Activated naive CD4-positive, alpha-beta T cell treated with anti-CD3 and anti-CD28 coated beads, Interleukin-2, amount 10 ng/mL, durations not matched to agents 7 days and 5 days (primary cell): ENCODE measurements at regions not wholly inside any gene's neighbourhood (a gene's known extent, or its start where the extent isn't known, plus 50 kb on each side); places are given as distances from the start of the nearest gene placed in this dataset.
"Not testable (repeated sequence)": the region's sequence is repeated elsewhere in the genome, so short reads cannot be mapped to it uniquely, and the experiment has no call there.

Experiments
- CTCF ChIA-PET: fragments of 350-600 bp; sonication (Branson Sonifier 250); formaldehyde crosslinking; loops from one replicate; lab custom pipeline; 2021; ENCODE audit warnings: antibody characterized with exemption; lab: Charles Lee
- DNase-seq: peaks from one replicate; pipeline ENCODE4 v3.0.0-alpha.2; 2020
- H3K27ac Mint-ChIP-seq: one replicate; pipeline ENCODE4 v1.8.0; 2021; ENCODE audit warnings: mild to moderate bottlenecking, moderate library complexity, mixed read lengths
- H3K27me3 Mint-ChIP-seq: one replicate; pipeline ENCODE4 v1.8.0; 2021; ENCODE audit warnings: mild to moderate bottlenecking, mixed read lengths
- H3K36me3 Mint-ChIP-seq: one replicate; pipeline ENCODE4 v1.8.0; 2021; ENCODE audit warnings: mixed read lengths
- H3K4me1 Mint-ChIP-seq: one replicate; pipeline ENCODE4 v1.8.0; 2021; ENCODE audit warnings: mixed read lengths
- H3K4me3 Mint-ChIP-seq: one replicate; pipeline ENCODE4 v1.8.0; 2021; ENCODE audit warnings: mild to moderate bottlenecking, moderate library complexity, mixed read lengths
- H3K9me3 Mint-ChIP-seq: one replicate; pipeline ENCODE4 v1.8.0; 2021; ENCODE audit warnings: mixed read lengths

DNA sequence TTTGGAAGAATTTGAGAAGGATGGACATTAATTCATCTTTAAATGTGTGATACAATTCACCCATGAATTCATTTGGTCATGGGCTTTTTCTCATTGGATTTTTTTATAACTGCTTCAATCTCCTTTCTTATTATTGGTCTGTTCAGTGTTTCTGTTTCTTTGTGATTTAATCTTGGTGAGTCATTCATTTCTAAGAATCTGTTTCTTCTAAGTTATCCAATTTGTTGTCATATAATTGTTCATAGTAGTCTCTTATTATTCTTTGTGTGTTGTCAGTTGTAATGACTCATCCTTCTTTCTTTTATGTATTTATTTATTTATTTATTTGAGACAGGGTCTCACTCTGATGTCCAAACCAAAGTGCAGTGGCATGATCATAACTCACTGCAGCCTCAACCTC, 146.1 kb upstream of the ZNF267 start:
- no peak overlapping the region for H3K27ac Mint-ChIP-seq
- no peaks in the 10 kb centered on the region for H3K27me3 Mint-ChIP-seq
- peaks cover 2% of the 10 kb centered on the region for H3K4me1 Mint-ChIP-seq
- CTCF ChIA-PET = no interaction called here
- peaks cover 43% of the 10 kb centered on the region for H3K9me3 Mint-ChIP-seq
- DNase-seq = no peak
- no peak overlapping the region for H3K4me3 Mint-ChIP-seq
- peaks cover 82% of the 10 kb centered on the region for H3K36me3 Mint-ChIP-seq

GRCh38 chr16:31734265-31734664, 139.3 kb upstream of the ZNF267 start:
- peaks cover 52% of the 10 kb centered on the region for H3K9me3 Mint-ChIP-seq
- H3K4me3 Mint-ChIP-seq = no peak overlapping the region
- no peak overlapping the region for H3K27ac Mint-ChIP-seq
- H3K36me3 Mint-ChIP-seq = peaks cover 83% of the 10 kb centered on the region
- DNase-seq = no peak
- H3K4me1 Mint-ChIP-seq = no peaks in the 10 kb centered on the region
- H3K27me3 Mint-ChIP-seq = no peaks in the 10 kb centered on the region
- CTCF ChIA-PET = no interaction called here

DNA sequence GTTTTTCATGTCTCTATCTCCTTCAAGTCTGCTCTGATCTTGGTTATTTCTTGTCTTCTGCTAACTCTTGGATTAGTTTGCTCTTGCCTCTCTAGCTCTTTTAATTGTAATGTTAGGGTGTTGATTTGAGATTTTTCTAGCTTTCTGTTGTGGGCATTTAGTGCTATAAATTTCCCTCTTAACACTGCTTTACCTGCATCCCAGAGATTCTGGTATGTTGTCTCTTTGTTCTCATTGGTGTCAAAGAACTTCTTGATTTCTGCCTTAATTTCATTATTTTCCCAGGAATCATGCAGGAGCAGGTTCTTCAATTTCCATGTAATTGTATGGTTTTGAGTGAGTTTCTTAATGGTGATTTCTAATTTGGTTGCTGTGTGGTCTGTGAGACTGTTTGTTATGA, 128.5 kb upstream of the ZNF267 start:
- CTCF ChIA-PET, H3K4me3 Mint-ChIP-seq, H3K27me3 Mint-ChIP-seq, DNase-seq, H3K4me1 Mint-ChIP-seq, H3K27ac Mint-ChIP-seq: not testable (repeated sequence)
- Mint-ChIP-seq H3K9me3 (peaks cover 83% of the 10 kb centered on the region), H3K36me3 (peaks cover 87% of the 10 kb centered on the region)

GRCh38 chr16:31745900-31746299, 127.7 kb upstream of the ZNF267 start:
- Mint-ChIP-seq H3K9me3 (peaks cover 83% of the 10 kb centered on the region), H3K27ac (no peak overlapping the region), H3K27me3 (no peaks in the 10 kb centered on the region), H3K4me1 (no peaks in the 10 kb centered on the region), H3K4me3 (no peak overlapping the region), H3K36me3 (peaks cover 88% of the 10 kb centered on the region)
- CTCF ChIA-PET = no interaction called here
- DNase-seq = no peak

DNA sequence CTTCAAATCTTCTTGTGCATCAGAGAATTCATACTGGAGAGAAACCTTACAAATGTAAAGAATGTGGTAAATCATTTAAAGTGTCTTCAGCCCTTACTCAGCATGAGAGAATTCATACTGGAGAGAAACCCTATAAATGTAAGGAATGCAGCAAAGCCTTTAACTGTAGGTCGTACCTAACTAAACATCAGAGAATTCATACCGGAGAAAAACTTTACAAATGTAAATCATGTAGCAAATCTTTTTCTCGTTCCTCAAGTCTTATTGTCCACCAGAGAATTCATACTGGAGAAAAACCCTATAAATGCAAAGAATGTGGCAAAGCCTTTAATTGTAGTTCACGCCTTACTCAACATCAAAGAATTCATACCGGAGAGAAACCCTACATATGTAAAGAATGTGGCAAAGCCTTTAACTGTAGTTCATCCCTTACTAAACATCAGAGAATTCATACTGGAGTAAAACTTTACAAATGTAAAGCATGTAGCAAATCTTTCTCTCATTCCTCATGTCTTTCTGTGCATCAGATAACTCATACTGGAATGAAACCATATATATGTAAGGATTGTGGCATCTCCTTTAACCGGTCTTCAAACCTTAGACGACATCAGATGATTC, 118.5 kb upstream of the ZNF267 start:
- H3K27ac Mint-ChIP-seq = no peak overlapping the region
- DNase-seq = no peak
- H3K9me3 Mint-ChIP-seq = peaks cover 72% of the 10 kb centered on the region
- H3K36me3 Mint-ChIP-seq = peaks cover 72% of the 10 kb centered on the region
- no peaks in the 10 kb centered on the region for H3K4me1 Mint-ChIP-seq
- H3K27me3 Mint-ChIP-seq = no peaks in the 10 kb centered on the region
- H3K4me3 Mint-ChIP-seq = no peak overlapping the region
- CTCF ChIA-PET = no interaction called here

GRCh38 chr16:31764103-31764502, 109.5 kb upstream of the ZNF267 start:
- peaks cover 69% of the 10 kb centered on the region for H3K9me3 Mint-ChIP-seq

DNA sequence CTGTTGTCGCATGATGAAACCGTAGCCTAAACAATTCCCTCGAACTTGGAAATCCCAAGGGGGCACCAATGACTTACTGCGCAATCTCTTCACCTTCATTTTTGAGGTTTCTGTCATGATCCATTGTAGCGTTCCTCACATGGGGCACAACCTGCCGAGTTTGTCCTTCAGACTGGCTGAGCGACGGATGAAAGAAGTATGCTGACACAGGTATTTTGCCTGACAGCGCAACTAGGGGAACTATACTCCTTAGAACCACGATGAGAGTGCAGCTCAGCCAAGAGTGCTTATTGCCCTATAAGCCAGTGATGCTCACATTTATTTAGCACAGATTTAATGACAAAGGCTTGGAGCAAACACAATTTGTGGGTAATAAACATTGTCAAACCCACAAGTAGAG, 106.3 kb upstream of the ZNF267 start:
- no peak for DNase-seq
- Mint-ChIP-seq H3K27ac (no peak overlapping the region), H3K27me3 (no peaks in the 10 kb centered on the region), H3K4me1 (no peaks in the 10 kb centered on the region), H3K4me3 (no peak overlapping the region), H3K9me3 (peaks cover 70% of the 10 kb centered on the region), H3K36me3 (peaks cover 2% of the 10 kb centered on the region)
- CTCF ChIA-PET = no interaction called here

More at GRCh38 chr16:31764103-31764502, 109.5 kb upstream of the ZNF267 start:
- H3K27me3 Mint-ChIP-seq = no peaks in the 10 kb centered on the region
- no peak overlapping the region for H3K4me3 Mint-ChIP-seq
- no peak for DNase-seq
- CTCF ChIA-PET = interaction anchor here (0.6 kb wide), 1 partner anchor 13 kb away, joined by 3 read pairs; no protein-coding TSS in a partner anchor
- H3K36me3 Mint-ChIP-seq = peaks cover 13% of the 10 kb centered on the region
- no peak overlapping the region for H3K27ac Mint-ChIP-seq
- no peaks in the 10 kb centered on the region for H3K4me1 Mint-ChIP-seq

GRCh38 chr16:31780342-31780741, 93.3 kb upstream of the ZNF267 start:
- Mint-ChIP-seq H3K9me3 (peaks cover 60% of the 10 kb centered on the region), H3K27ac (no peak overlapping the region), H3K27me3 (no peaks in the 10 kb centered on the region), H3K4me1 (no peaks in the 10 kb centered on the region), H3K4me3 (no peak overlapping the region), H3K36me3 (no peaks in the 10 kb centered on the region)
- no peak for DNase-seq
- CTCF ChIA-PET = no interaction called here

- Mint-ChIP-seq H3K27ac (no peak overlapping the region), H3K4me1 (no peaks in the 10 kb centered on the region), H3K4me3 (no peak overlapping the region), H3K27me3 (no peaks in the 10 kb centered on the region), H3K9me3 (peaks cover 59% of the 10 kb centered on the region), H3K36me3 (no peaks in the 10 kb centered on the region)
- CTCF ChIA-PET = no interaction called here
- no peak for DNase-seq
Measured at GRCh38 chr16:31785126-31785525, 88.5 kb upstream of the ZNF267 start.

- DNase-seq = no peak
- CTCF ChIA-PET = no interaction called here
- Mint-ChIP-seq H3K27ac (no peak overlapping the region), H3K27me3 (peaks cover 7% of the 10 kb centered on the region), H3K4me3 (no peak overlapping the region), H3K9me3 (peaks cover 1% of the 10 kb centered on the region), H3K36me3 (no peaks in the 10 kb centered on the region), H3K4me1 (no peaks in the 10 kb centered on the region)
Measured at GRCh38 chr16:31807086-31807485, 66.5 kb upstream of the ZNF267 start.

DNA sequence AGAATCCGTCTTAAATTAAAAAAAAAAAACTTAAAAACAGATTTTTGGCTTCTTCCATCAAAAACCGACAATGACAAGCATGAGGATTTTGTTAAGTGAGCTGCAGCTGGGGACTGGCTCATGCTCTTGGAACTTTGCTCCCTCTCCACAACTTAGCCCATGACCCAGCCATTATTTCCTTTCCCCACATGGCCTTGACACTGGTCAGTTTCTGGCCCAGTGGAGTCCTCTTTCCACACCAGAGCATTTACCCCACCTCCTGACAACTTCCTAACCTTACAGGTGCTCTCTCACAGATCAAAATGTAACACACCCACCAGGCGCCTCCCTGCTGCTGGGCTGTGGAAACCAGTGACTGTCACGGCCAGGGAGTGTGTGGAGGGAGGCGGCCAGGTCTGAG, 62.7 kb upstream of the ZNF267 start:
- no peak overlapping the region for H3K27ac Mint-ChIP-seq
- H3K27me3 Mint-ChIP-seq = peaks cover 7% of the 10 kb centered on the region
- H3K4me3 Mint-ChIP-seq = no peak overlapping the region
- H3K4me1 Mint-ChIP-seq = no peaks in the 10 kb centered on the region
- no peaks in the 10 kb centered on the region for H3K36me3 Mint-ChIP-seq
- peaks cover 1% of the 10 kb centered on the region for H3K9me3 Mint-ChIP-seq
- CTCF ChIA-PET = no interaction called here
- no peak for DNase-seq

- H3K27ac Mint-ChIP-seq, H3K36me3 Mint-ChIP-seq, H3K4me3 Mint-ChIP-seq, CTCF ChIA-PET, H3K9me3 Mint-ChIP-seq, DNase-seq, H3K4me1 Mint-ChIP-seq, H3K27me3 Mint-ChIP-seq: not testable (repeated sequence)
Measured at GRCh38 chr16:31816141-31816540, 57.5 kb upstream of the ZNF267 start.

DNA sequence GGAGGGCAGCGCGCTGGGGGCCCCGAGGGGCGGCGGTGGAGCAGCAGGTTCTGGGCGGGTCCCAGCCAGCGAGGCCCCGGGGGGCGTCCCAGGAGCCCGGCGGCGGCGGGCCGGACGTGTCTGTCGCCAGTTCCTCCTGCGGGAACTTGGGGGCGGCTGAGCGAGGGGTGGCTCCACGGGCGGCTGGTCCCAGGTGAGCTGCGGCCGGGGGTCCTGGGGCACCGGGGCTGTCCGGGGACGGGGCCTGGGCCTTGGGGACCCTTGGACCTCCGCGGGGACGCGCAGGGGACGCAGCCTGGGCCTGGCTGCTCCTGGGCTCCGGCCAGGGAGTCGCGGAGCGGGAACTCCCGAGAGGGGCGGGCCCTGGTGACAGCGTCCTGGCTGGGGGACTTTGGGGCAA, 54.2 kb upstream of the ZNF267 start:
- H3K4me3 Mint-ChIP-seq = no peak overlapping the region
- peaks cover 2% of the 10 kb centered on the region for H3K9me3 Mint-ChIP-seq
- H3K36me3 Mint-ChIP-seq = no peaks in the 10 kb centered on the region
- no peaks in the 10 kb centered on the region for H3K4me1 Mint-ChIP-seq
- CTCF ChIA-PET = no interaction called here
- no peak overlapping the region for H3K27ac Mint-ChIP-seq
- no peaks in the 10 kb centered on the region for H3K27me3 Mint-ChIP-seq
- DNase-seq = no peak

DNA sequence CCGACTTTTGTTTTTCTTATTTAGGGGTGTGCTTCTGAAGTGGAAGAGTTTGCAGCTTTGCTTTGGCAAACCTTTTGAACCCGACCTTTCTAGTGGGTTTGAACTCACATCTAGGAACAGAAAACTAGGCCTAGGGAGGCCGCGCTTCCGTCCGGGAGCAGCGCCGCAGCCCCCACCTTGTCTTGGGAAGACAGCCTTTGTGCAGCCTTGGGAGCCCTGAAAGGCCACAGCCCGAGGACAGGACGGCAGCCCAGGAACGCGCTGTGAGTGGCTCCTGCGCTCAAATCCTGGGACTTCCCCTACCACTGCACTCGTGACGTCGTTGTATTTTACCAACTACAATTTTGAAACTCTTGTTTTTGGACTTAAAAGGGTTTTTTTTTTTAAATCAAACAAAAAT, 53.7 kb upstream of the ZNF267 start:
- Mint-ChIP-seq H3K9me3 (peaks cover 4% of the 10 kb centered on the region), H3K36me3 (no peaks in the 10 kb centered on the region), H3K27me3 (no peaks in the 10 kb centered on the region), H3K4me1 (no peaks in the 10 kb centered on the region), H3K27ac (no peak overlapping the region), H3K4me3 (no peak overlapping the region)
- CTCF ChIA-PET = no interaction called here
- DNase-seq = no peak
